ENCODE measurements at regions not wholly inside any gene's neighbourhood (a gene's known extent, or its start where the extent isn't known, plus 50 kb on each side); places are given as distances from the start of the nearest gene placed in this dataset.
"Not testable (repeated sequence)": the region's sequence is repeated elsewhere in the genome, so short reads cannot be mapped to it uniquely, and the experiment has no call there.

DNA sequence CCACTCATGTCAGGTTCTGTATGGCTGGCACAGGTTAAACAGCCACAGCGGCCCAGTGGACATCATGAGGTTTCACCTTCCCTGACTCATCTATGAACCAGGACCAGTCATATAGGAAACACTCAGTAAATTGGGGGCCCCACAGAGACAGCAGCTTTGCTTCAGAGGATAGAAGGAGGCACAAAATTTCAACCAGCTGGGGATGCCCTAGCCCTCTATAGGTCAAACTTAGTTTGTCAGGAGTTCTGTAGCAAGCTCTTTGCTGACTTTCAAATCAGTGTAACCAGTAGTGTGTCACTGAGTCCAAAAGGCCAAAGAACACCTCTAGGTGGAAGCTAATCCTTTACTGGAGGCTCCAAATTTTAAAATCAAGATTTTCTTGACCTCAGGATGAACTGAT, 4157.8 kb upstream of the TPTE start:
- H3K27ac Mint-ChIP-seq; H3K27me3 Mint-ChIP-seq (ENCODE audit: low read depth); H3K4me3 Mint-ChIP-seq; DNase-seq; H3K36me3 Mint-ChIP-seq (ENCODE audit: insufficient read depth in 2 of 2); ATAC-seq (replicated peaks in 1 of 2); H3K4me1 Mint-ChIP-seq (ENCODE audit: low read depth); H3K9me3 Mint-ChIP-seq: not testable (repeated sequence)

- not testable (repeated sequence) for H3K27me3 Mint-ChIP-seq (ENCODE audit: low read depth); H3K9me3 Mint-ChIP-seq; H3K4me1 Mint-ChIP-seq (ENCODE audit: low read depth); ATAC-seq (replicated peaks in 1 of 2); H3K36me3 Mint-ChIP-seq (ENCODE audit: insufficient read depth in 2 of 2); H3K4me3 Mint-ChIP-seq; H3K27ac Mint-ChIP-seq; DNase-seq
These were observed 4152.6 kb upstream of the TPTE start for GRCh38 chr21:6368824-6369223.

DNA sequence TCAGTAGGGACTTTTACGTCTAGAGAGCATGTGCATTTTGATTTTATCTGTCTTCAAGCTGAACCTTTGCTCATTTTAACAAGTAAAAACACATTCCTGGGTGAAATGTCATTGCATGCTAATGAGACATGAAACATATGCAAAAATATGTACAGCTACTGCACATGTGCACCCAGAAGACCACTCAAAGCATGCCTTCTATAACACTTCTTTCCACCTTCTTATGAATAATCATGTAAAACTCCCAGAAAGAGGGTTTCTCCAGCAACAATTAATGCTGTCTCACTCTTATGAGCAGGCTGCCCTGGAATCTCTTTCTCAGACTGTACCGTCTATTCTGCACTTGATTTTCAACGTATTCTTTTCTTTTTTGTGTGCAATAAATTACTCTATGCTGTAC, 4148.1 kb upstream of the TPTE start:
- H3K9me3 Mint-ChIP-seq; H3K27ac Mint-ChIP-seq; H3K36me3 Mint-ChIP-seq (ENCODE audit: insufficient read depth in 2 of 2); ATAC-seq (replicated peaks in 1 of 2); H3K4me3 Mint-ChIP-seq; H3K27me3 Mint-ChIP-seq (ENCODE audit: low read depth); H3K4me1 Mint-ChIP-seq (ENCODE audit: low read depth): not testable (repeated sequence)
- peak in 1 of 2 donors; percentile 1 for DNase-seq

- not testable (repeated sequence) for H3K27me3 Mint-ChIP-seq (ENCODE audit: low read depth); H3K9me3 Mint-ChIP-seq; H3K4me3 Mint-ChIP-seq; H3K4me1 Mint-ChIP-seq (ENCODE audit: low read depth); H3K36me3 Mint-ChIP-seq (ENCODE audit: insufficient read depth in 2 of 2); ATAC-seq (replicated peaks in 1 of 2); H3K27ac Mint-ChIP-seq
- DNase-seq = peak; percentile 0 to 29
These were observed 4147.2 kb upstream of the TPTE start for GRCh38 chr21:6374232-6374631.

GRCh38 chr21:6374926-6375325, 4146.5 kb upstream of the TPTE start:
- not testable (repeated sequence) for H3K27ac Mint-ChIP-seq

GRCh38 chr21:6375776-6376175, 4145.6 kb upstream of the TPTE start:
- H3K27me3 Mint-ChIP-seq (ENCODE audit: low read depth); H3K9me3 Mint-ChIP-seq; H3K4me3 Mint-ChIP-seq; H3K27ac Mint-ChIP-seq; H3K4me1 Mint-ChIP-seq (ENCODE audit: low read depth); ATAC-seq (replicated peaks in 1 of 2); DNase-seq; H3K36me3 Mint-ChIP-seq (ENCODE audit: insufficient read depth in 2 of 2): not testable (repeated sequence)

More at GRCh38 chr21:6374926-6375325, 4146.5 kb upstream of the TPTE start:
- H3K9me3 Mint-ChIP-seq; H3K36me3 Mint-ChIP-seq (ENCODE audit: insufficient read depth in 2 of 2); H3K27me3 Mint-ChIP-seq (ENCODE audit: low read depth); H3K4me3 Mint-ChIP-seq; ATAC-seq (replicated peaks in 1 of 2); H3K4me1 Mint-ChIP-seq (ENCODE audit: low read depth); DNase-seq: not testable (repeated sequence)

GRCh38 chr21:6376321-6377070, 4144.9 kb upstream of the TPTE start:
- not testable (repeated sequence) for H3K27me3 Mint-ChIP-seq (ENCODE audit: low read depth); H3K36me3 Mint-ChIP-seq (ENCODE audit: insufficient read depth in 2 of 2); H3K9me3 Mint-ChIP-seq; H3K4me1 Mint-ChIP-seq (ENCODE audit: low read depth); DNase-seq; ATAC-seq (replicated peaks in 1 of 2); H3K27ac Mint-ChIP-seq; H3K4me3 Mint-ChIP-seq
